SK-N-SH treated with all-trans-retinoic acid at 6 μM for 48 hours (cell line): ENCODE measurements at regions not wholly inside any gene's neighbourhood (a gene's known extent, or its start where the extent isn't known, plus 50 kb on each side); places are given as distances from the start of the nearest gene placed in this dataset.

Experiments
- ATAC-seq: fragments of 200-7000 bp; cut with Tn5 transposase; 3 replicates; pipeline ENCODE4 v1.9.1; 2020; ENCODE audit warnings: mild to moderate bottlenecking, moderate library complexity
- ARNTL ChIP-seq: fragments of 450-650 bp; formaldehyde crosslinking; IDR thresholded peaks from 2 replicates; pipeline ENCODE4 v1.5.0; 2020; ENCODE audit warnings: low read depth, mild to moderate bottlenecking, moderate library complexity, borderline replicate concordance
- BACH2 ChIP-seq: fragments of 250-450 bp; sonication (Bioruptor Pico); IDR thresholded peaks from 2 replicates; pipeline ENCODE4 v1.9.0; 2021; ENCODE audit warnings: mild to moderate bottlenecking, borderline replicate concordance
- CSDC2 ChIP-seq: fragments of 250-450 bp; sonication (Bioruptor Pico); IDR thresholded peaks from 2 replicates; pipeline ENCODE4 v1.5.0; 2020; ENCODE audit warnings: mild to moderate bottlenecking, moderate library complexity
- CSRNP3 ChIP-seq: fragments of 250-450 bp; sonication (Bioruptor Pico); IDR thresholded peaks from 2 replicates; pipeline ENCODE4 v1.5.1; 2021; ENCODE audit warnings: mild to moderate bottlenecking, moderate library complexity
- ESRRG ChIP-seq: fragments of 250-450 bp; sonication (Bioruptor Pico); IDR thresholded peaks from 2 replicates; pipeline ENCODE4 v1.6.1; 2021; ENCODE audit warnings: mild to moderate bottlenecking
- GLIS3 ChIP-seq: fragments of 250-450 bp; sonication (Bioruptor Pico); IDR thresholded peaks from 2 replicates; pipeline ENCODE4 v1.5.0; 2020; ENCODE audit warnings: mild to moderate bottlenecking, moderate library complexity
- OSR1 ChIP-seq: fragments of 250-450 bp; sonication (Bioruptor Pico); IDR thresholded peaks from 2 replicates; pipeline ENCODE4 v1.8.0; 2022; ENCODE audit warnings: moderate library complexity, mild to moderate bottlenecking, inconsistent platforms
- PPARA ChIP-seq: fragments of 250-450 bp; sonication (Bioruptor Pico); IDR thresholded peaks from 2 replicates; pipeline ENCODE4 v1.5.0; 2020; ENCODE audit warnings: mild to moderate bottlenecking, borderline replicate concordance
- SNAI2 ChIP-seq: fragments of 250-450 bp; sonication (Bioruptor Pico); IDR thresholded peaks from 2 replicates; pipeline ENCODE4 v1.5.0; 2020; ENCODE audit warnings: mild to moderate bottlenecking, moderate library complexity
- TCF4 ChIP-seq: fragments of 250-450 bp; sonication (Bioruptor Pico); IDR thresholded peaks from 2 replicates; pipeline ENCODE4 v1.8.0; 2021; ENCODE audit warnings: mild to moderate bottlenecking, moderate library complexity, borderline replicate concordance
- TOX ChIP-seq: fragments of 250-450 bp; sonication (Bioruptor Pico); IDR thresholded peaks from 2 replicates; pipeline ENCODE4 v1.8.0; 2021; ENCODE audit warnings: mild to moderate bottlenecking, moderate library complexity, borderline replicate concordance
- ZC3H10 ChIP-seq: fragments of 250-450 bp; sonication (Bioruptor Pico); IDR thresholded peaks from 2 replicates; pipeline ENCODE4 v1.5.1; 2021; ENCODE audit warnings: mild to moderate bottlenecking, moderate library complexity
- ZFP3 ChIP-seq: fragments of 250-450 bp; sonication (Bioruptor Pico); IDR thresholded peaks from 2 replicates; pipeline ENCODE4 v1.5.0; 2020; ENCODE audit warnings: mild to moderate bottlenecking, moderate library complexity
- ZFP30 ChIP-seq: fragments of 450-650 bp; formaldehyde crosslinking; IDR thresholded peaks from 2 replicates; pipeline ENCODE4 v1.5.0; 2022; ENCODE audit warnings: mild to moderate bottlenecking, moderate library complexity
- ZNF565 ChIP-seq: fragments of 450-650 bp; formaldehyde crosslinking; conservative IDR thresholded peaks from 2 replicates; pipeline ENCODE4 v1.5.0; 2020; ENCODE audit warnings: low read depth, mild to moderate bottlenecking, moderate library complexity
- ZNF70 ChIP-seq: fragments of 450-650 bp; formaldehyde crosslinking; IDR thresholded peaks from 2 replicates; pipeline ENCODE4 v1.5.0; 2020; ENCODE audit warnings: mild to moderate bottlenecking, moderate library complexity
- TF ChIP-seq, protein P1 (sequence below): fragments of 250-450 bp; sonication (Bioruptor Pico); IDR thresholded peaks from 2 replicates; pipeline ENCODE4 v1.8.0; 2021; ENCODE audit warnings: low read depth, mild to moderate bottlenecking, moderate library complexity, borderline replicate concordance
- TF ChIP-seq, protein P2 (sequence below): fragments of 250-450 bp; sonication (Bioruptor Pico); IDR thresholded peaks from 2 replicates; pipeline ENCODE4 v1.8.0; 2020; ENCODE audit warnings: mild to moderate bottlenecking, moderate library complexity, borderline replicate concordance
- TF ChIP-seq, protein P3 (sequence below): fragments of 250-450 bp; sonication (Bioruptor Pico); IDR thresholded peaks from 2 replicates; pipeline ENCODE4 v1.5.1; 2020; ENCODE audit warnings: low read depth, mild to moderate bottlenecking, moderate library complexity

- TF ChIP-seq, protein P1, sequence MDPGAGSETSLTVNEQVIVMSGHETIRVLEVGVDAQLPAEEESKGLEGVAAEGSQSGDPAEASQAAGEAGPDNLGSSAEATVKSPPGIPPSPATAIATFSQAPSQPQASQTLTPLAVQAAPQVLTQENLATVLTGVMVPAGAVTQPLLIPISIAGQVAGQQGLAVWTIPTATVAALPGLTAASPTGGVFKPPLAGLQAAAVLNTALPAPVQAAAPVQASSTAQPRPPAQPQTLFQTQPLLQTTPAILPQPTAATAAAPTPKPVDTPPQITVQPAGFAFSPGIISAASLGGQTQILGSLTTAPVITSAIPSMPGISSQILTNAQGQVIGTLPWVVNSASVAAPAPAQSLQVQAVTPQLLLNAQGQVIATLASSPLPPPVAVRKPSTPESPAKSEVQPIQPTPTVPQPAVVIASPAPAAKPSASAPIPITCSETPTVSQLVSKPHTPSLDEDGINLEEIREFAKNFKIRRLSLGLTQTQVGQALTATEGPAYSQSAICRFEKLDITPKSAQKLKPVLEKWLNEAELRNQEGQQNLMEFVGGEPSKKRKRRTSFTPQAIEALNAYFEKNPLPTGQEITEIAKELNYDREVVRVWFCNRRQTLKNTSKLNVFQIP, result no peak
- TF ChIP-seq ZFP3 (CRISPR knock-in tag) (no peak), OSR1 (no peak), CSDC2 (no peak), GLIS3 (CRISPR knock-in tag) (no peak)
Measured at GRCh38 chr3:31178467-31178866, 284.0 kb upstream of the GADL1 start (continued).

- TF ChIP-seq ZFP3 (CRISPR knock-in tag), result no peak
- no peak for TF ChIP-seq TOX
- TF ChIP-seq, protein P1, result no peak
- TF ChIP-seq, protein P2, sequence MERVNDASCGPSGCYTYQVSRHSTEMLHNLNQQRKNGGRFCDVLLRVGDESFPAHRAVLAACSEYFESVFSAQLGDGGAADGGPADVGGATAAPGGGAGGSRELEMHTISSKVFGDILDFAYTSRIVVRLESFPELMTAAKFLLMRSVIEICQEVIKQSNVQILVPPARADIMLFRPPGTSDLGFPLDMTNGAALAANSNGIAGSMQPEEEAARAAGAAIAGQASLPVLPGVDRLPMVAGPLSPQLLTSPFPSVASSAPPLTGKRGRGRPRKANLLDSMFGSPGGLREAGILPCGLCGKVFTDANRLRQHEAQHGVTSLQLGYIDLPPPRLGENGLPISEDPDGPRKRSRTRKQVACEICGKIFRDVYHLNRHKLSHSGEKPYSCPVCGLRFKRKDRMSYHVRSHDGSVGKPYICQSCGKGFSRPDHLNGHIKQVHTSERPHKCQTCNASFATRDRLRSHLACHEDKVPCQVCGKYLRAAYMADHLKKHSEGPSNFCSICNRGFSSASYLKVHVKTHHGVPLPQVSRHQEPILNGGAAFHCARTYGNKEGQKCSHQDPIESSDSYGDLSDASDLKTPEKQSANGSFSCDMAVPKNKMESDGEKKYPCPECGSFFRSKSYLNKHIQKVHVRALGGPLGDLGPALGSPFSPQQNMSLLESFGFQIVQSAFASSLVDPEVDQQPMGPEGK, result no peak
- TF ChIP-seq ESRRG (CRISPR knock-in tag), result no peak
Measured at GRCh38 chr3:31179768-31180167, 285.3 kb upstream of the GADL1 start.

GRCh38 chr3:31180274-31180673 lies 285.8 kb upstream of the GADL1 start:
- no peak for ATAC-seq
- TF ChIP-seq, protein P3, sequence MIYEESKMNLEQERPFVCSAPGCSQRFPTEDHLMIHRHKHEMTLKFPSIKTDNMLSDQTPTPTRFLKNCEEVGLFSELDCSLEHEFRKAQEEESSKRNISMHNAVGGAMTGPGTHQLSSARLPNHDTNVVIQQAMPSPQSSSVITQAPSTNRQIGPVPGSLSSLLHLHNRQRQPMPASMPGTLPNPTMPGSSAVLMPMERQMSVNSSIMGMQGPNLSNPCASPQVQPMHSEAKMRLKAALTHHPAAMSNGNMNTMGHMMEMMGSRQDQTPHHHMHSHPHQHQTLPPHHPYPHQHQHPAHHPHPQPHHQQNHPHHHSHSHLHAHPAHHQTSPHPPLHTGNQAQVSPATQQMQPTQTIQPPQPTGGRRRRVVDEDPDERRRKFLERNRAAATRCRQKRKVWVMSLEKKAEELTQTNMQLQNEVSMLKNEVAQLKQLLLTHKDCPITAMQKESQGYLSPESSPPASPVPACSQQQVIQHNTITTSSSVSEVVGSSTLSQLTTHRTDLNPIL (CRISPR knock-in tag), result no peak
- TF ChIP-seq TCF4 (CRISPR knock-in tag) (no peak), BACH2 (no peak)

More at GRCh38 chr3:31179768-31180167, 285.3 kb upstream of the GADL1 start:
- ATAC-seq, result no peak

GRCh38 chr3:31181661-31182060 lies 287.2 kb upstream of the GADL1 start:
- no peak for ATAC-seq
- TF ChIP-seq TCF4 (CRISPR knock-in tag) (no peak), ESRRG (CRISPR knock-in tag) (no peak), TOX (no peak), BACH2 (no peak), ZFP30 (no peak), GLIS3 (CRISPR knock-in tag) (no peak), PPARA (CRISPR knock-in tag) (no peak), ZC3H10 (CRISPR knock-in tag) (no peak), SNAI2 (CRISPR knock-in tag) (no peak), ARNTL (CRISPR knock-in tag) (no peak), CSRNP3 (CRISPR knock-in tag) (no peak), ZNF70 (CRISPR knock-in tag) (no peak), ZNF565 (CRISPR knock-in tag) (no peak)
- TF ChIP-seq, protein P3 (CRISPR knock-in tag), result no peak
